ENCODE measurements at regions not wholly inside any gene's neighbourhood (a gene's known extent, or its start where the extent isn't known, plus 50 kb on each side); places are given as distances from the start of the nearest gene placed in this dataset.

DNA sequence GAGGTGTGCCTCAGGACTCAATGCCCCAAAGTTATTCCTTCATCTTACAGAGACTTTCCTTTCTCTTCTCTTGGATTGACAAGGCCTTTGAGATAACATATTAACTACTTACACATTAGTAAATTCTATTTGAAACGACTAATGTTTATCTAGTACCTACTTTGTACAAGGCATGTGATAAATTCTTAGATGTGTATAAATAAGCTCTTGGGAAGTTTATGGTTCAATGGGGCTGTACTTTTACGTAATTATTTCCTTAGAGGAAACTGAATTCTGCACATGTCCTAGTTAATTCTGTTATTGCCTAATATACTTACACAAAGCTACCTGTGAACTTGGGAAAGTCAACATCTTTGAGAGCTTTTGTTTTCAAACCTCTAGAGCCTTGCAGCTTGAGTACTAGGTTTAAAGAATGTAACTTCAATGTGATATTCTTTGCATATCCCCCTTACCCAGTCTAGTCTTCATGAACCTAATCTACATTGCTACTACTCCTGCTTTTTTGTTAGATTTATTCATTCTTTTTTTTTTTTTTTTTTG lies 58.5 kb upstream of the RAP2B start:
- TF ChIP-seq, protein P1, sequence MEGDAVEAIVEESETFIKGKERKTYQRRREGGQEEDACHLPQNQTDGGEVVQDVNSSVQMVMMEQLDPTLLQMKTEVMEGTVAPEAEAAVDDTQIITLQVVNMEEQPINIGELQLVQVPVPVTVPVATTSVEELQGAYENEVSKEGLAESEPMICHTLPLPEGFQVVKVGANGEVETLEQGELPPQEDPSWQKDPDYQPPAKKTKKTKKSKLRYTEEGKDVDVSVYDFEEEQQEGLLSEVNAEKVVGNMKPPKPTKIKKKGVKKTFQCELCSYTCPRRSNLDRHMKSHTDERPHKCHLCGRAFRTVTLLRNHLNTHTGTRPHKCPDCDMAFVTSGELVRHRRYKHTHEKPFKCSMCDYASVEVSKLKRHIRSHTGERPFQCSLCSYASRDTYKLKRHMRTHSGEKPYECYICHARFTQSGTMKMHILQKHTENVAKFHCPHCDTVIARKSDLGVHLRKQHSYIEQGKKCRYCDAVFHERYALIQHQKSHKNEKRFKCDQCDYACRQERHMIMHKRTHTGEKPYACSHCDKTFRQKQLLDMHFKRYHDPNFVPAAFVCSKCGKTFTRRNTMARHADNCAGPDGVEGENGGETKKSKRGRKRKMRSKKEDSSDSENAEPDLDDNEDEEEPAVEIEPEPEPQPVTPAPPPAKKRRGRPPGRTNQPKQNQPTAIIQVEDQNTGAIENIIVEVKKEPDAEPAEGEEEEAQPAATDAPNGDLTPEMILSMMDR (IDR thresholded peaks at IDR 0.05; ENCODE audit: extremely low read depth in 1 of 2, insufficient read depth in 1 of 2, low read depth in 1 of 2, low read length in 2 of 2), result no peak
- TF ChIP-seq POLR2A (IDR thresholded peaks at IDR 0.05; ENCODE audit: low read depth, low read length) (no peak), POLR2AphosphoS5 (IDR thresholded peaks at IDR 0.05; ENCODE audit: insufficient read depth, low read depth, low read length) (no peak), MYC (IDR thresholded peaks at IDR 0.05; ENCODE audit: low read depth, low read length) (no peak)
